Spleen (tissue), 7 donors: ENCODE measurements at regions not wholly inside any gene's neighbourhood (a gene's known extent, or its start where the extent isn't known, plus 50 kb on each side); places are given as distances from the start of the nearest gene placed in this dataset.

ENCODE experiments used
- CTCF ChIP-seq, 11 experiments: fragments of 200-600 bp in 7 of 11; fragments of 450-650 bp in 4 of 11; sonication (generic) in 4 of 11; IDR thresholded peaks in 8 of 11; conservative IDR thresholded peaks in 3 of 11; 1 replicate in 7 of 11; 2 replicates in 4 of 11; pipeline versions ENCODE4 v1.4.0 to v1.8.0; 2016 to 2021; ENCODE audit warnings: antibody characterized with exemption in 11 of 11, inconsistent platforms in 4 of 11, mild to moderate bottlenecking in 1 of 11
- POLR2A ChIP-seq, 3 donors: fragments of 450-650 bp; IDR thresholded peaks; one replicate each; pipeline ENCODE4 v1.5.1; 2017; ENCODE audit warnings: antibody characterized with exemption in 3 of 3, mild to moderate bottlenecking in 1 of 3
- POLR2AphosphoS5 ChIP-seq, 3 donors: sonication (generic); formaldehyde crosslinking; IDR thresholded peaks; one replicate each; pipeline ENCODE4 v1.5.1; 2017; ENCODE audit warnings: antibody characterized with exemption in 3 of 3
- donor health status: DM: no; HTN: no; CAD: no; lungs with moderate emphysema.
- donor health status: DM: no; HTN: no; CAD: no.
- donor health status: DM: no; HTN: no; CAD: no.

- TF ChIP-seq POLR2A (IDR thresholded peaks at IDR 0.05) (no peak), CTCF (IDR thresholded peaks at IDR 0.05 in 8 of 11, conservative IDR thresholded peaks at IDR 0.05 in 3 of 11) (no peak), POLR2AphosphoS5 (IDR thresholded peaks at IDR 0.05) (no peak)
Measured at GRCh38 chr3:59605318-59605717, 555.5 kb upstream of the CFAP20DC start.
